CD4-positive, alpha-beta T cell treated with Interleukin-15 for 1 hour (primary cell): ENCODE measurements at regions not wholly inside any gene's neighbourhood (a gene's known extent, or its start where the extent isn't known, plus 50 kb on each side); places are given as distances from the start of the nearest gene placed in this dataset.
"Not testable (repeated sequence)": the region's sequence is repeated elsewhere in the genome, so short reads cannot be mapped to it uniquely, and the experiment has no call there.

ENCODE experiments used
- DNase-seq: peaks from one replicate; pipeline ENCODE4 v3.0.0-alpha.2; 2020

DNA sequence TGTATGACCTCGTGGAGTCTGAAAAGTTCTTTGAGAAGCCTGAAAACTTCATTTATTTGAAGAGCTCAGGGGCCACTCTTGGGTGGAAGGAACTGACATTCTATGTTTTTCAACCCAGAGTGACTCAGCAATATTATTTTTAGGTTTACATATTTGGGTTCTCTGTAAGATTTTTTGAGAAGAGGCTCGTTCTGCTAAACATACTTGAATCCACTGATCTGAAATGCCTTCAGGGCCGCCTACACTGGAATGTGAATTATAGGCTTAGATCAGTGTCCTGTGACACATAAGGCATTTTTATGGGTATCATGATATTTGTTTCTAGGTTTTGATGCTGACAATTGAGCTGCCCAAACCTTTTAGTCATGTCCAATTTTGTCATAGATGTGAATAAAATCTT lies 86.2 kb downstream of the PSAT1 start:
- no peak for DNase-seq

DNA sequence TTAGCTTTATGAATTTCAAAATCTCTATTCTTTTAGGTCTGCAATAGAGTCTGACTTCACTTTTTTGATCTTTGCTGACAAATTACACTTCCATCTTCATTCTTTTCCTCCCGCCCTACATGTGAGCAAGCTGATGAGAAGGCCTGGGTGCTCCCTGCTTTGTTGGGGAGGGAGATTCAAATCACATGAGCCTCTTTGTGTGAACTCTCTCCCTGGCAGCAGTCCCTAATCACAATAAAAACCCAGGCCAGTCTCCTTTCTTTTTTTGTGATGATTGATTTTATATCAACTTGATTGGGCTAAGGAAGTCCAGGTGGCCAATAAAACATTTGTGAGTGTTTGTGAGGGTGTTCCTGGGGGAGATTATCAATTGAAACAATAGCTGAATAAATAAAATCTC lies 89.4 kb downstream of the PSAT1 start:
- DNase-seq, result no peak

- DNase-seq, result no peak
Observed at GRCh38 chr9:78386773-78387172, 89.8 kb downstream of the PSAT1 start.

DNA sequence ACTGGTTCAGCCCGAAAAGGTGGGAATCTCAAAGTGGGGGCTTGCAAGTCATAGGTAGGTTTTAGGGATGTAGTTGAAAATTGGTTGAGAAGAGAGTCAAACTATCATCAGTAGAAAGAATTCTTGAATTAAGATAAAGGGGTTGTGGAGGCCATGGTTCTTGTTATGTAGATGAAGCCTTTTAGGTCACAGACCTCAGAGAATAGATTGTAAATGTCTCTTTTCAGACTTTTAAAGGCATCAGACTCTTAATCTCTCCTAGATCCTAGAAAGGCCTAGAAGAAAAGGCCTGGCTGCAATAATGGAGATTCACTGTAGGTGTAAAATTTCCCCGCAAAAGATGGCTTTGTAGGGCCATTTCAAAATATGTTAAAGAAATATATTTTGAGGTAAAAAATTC lies 96.4 kb downstream of the PSAT1 start:
- DNase-seq, result no peak

DNA sequence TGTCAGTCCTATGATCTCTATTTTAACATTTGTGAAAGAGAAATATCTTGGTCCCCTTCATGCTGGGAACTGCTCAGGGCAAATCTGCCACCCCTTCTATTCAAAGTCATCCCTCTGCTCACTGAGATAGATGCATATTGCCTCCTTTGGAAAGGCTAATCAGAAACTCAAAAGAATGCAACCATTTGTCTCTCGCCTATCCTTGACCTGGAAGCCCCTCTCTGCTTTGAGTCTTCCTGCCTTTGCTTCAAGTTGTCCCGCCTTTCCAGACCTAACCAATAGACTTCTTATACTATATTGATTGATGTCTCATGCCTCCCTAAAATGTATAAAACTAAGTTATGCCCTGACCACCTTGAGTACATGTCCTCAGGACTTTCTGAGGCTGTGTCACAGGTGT lies 97.0 kb downstream of the PSAT1 start:
- no peak for DNase-seq

GRCh38 chr9:78396087-78396486 lies 99.2 kb downstream of the PSAT1 start:
- no peak for DNase-seq

GRCh38 chr9:78397045-78397444 lies 100.1 kb downstream of the PSAT1 start:
- no peak for DNase-seq

- no peak for DNase-seq
Observed at GRCh38 chr9:78397454-78397853, 100.5 kb downstream of the PSAT1 start.

- DNase-seq, result no peak
Observed at GRCh38 chr9:78399153-78399552, 102.2 kb downstream of the PSAT1 start.

GRCh38 chr9:78400496-78400895 lies 103.6 kb downstream of the PSAT1 start:
- no peak for DNase-seq

GRCh38 chr9:78405461-78405860 lies 108.5 kb downstream of the PSAT1 start:
- no peak for DNase-seq

- DNase-seq, result no peak
Observed at GRCh38 chr9:78406146-78406545, 109.2 kb downstream of the PSAT1 start.

GRCh38 chr9:78406933-78407332 lies 110.0 kb downstream of the PSAT1 start:
- no peak for DNase-seq

- no peak for DNase-seq
Observed at GRCh38 chr9:78407636-78408312, 110.8 kb downstream of the PSAT1 start.

GRCh38 chr9:78408388-78408787 lies 111.5 kb downstream of the PSAT1 start:
- DNase-seq, result no peak

GRCh38 chr9:78409928-78410510 lies 113.1 kb downstream of the PSAT1 start:
- DNase-seq, result not testable (repeated sequence)

DNA sequence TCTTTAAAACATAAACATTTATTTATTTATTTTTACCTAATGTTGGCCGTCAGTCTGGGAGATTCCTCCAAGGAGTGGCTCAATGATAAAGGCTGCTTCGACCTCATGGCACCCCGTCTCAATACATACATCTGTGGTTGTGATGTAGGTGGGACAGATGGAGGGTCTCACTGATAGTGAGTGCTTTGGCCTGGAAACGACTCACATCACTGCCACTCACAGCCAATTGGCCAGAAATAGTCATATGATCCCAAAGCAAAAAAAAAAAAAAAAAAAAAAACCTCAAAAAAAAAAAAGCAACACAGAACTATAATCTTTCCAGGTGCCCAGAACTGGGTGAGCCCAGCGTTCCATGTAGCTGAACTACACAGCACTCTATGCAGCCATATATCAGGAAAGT lies 125.4 kb downstream of the PSAT1 start:
- DNase-seq, result no peak

DNA sequence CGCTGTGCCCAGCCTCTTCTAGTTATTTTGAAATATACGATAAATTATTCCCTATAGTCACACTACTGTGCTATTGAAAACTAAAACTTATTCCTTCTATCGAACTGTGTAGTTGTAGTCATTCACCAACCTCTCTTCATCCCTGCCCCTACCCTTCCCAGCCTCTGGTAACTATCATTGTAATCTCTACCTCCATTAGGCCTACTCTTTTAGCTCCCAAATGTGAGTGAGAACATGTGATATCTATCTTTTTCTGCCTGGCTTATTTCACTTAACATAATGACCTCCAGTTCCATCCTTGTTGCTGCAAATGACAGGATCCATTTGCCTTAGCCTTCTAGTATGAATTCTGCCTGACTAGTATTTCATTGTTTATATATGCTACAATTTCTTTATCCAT lies 127.4 kb downstream of the PSAT1 start:
- no peak for DNase-seq

GRCh38 chr9:78428640-78429039 lies 131.7 kb downstream of the PSAT1 start:
- DNase-seq, result no peak

- DNase-seq, result no peak
Observed at GRCh38 chr9:78430387-78430786, 133.5 kb downstream of the PSAT1 start.

- not testable (repeated sequence) for DNase-seq
Observed at GRCh38 chr9:78431039-78431438, 134.1 kb downstream of the PSAT1 start.

GRCh38 chr9:78436873-78437272 lies 139.9 kb downstream of the PSAT1 start:
- no peak for DNase-seq

DNA sequence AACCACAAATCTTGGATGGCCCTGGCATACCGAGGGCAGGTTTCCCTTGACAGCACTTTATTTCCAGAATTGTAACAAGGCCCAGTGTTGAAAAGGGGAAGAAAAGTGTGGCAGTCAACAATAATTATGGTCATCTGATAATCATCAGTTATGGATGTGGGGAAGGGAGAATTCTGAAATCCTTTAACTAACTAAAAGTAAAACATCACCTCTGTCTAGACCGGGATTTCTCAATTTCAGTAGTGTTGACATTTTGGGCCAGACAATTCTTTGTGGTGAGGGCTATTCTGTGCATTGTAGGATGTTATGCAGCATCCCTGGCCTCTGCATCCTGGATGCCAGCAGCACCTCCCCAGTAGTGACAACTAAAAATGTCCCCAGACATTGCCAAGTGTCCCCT lies 140.4 kb downstream of the PSAT1 start:
- no peak for DNase-seq

GRCh38 chr9:78437806-78438205 lies 140.9 kb downstream of the PSAT1 start:
- no peak for DNase-seq

GRCh38 chr9:78438211-78438610 lies 141.3 kb downstream of the PSAT1 start:
- DNase-seq, result no peak
